B cell (primary cell): ENCODE measurements at regions not wholly inside any gene's neighbourhood (a gene's known extent, or its start where the extent isn't known, plus 50 kb on each side); places are given as distances from the start of the nearest gene placed in this dataset.

Experiments used
- ATAC-seq: fragments of 200-7000 bp; cut with Tn5 transposase; one replicate; pipeline ENCODE4 v1.10.0; 2021; ENCODE audit warnings: low read depth, mild to moderate bottlenecking, moderate number of reproducible peaks, moderate library complexity
- CTCF ChIA-PET: fragments of 350-600 bp; sonication (Branson Sonifier 250); formaldehyde crosslinking; loops from one replicate; lab custom pipeline; 2021; ENCODE audit warnings: antibody characterized with exemption, inconsistent platforms; lab: Charles Lee
- POLR2A ChIA-PET: fragments of 350-600 bp; sonication (Branson Sonifier 250); formaldehyde crosslinking; loops from one replicate; lab custom pipeline; 2021; ENCODE audit warnings: antibody characterized with exemption; lab: Charles Lee
- DNase-seq: peaks from one replicate; pipeline ENCODE4 v3.0.0; 2013
- H2AFZ ChIP-seq: 2 replicates; pipeline ENCODE4 v1.6.1; 2012; ENCODE audit warnings: mild to moderate bottlenecking, low read depth, low read length; ENCODE audit not compliant: insufficient read depth, poor library complexity, severe bottlenecking
- H3K27ac ChIP-seq, 2 donors: 1 replicate in 1 of 2; 2 replicates in 1 of 2; pipeline ENCODE4 v1.5.1; 2012 to 2013; ENCODE audit warnings: low read length in 2 of 2, mild to moderate bottlenecking in 2 of 2, moderate library complexity in 1 of 2
- H3K27me3 ChIP-seq, 4 experiments: fragments of 200-600 bp in 1 of 4; sonication (generic) in 1 of 4; replicated peaks in 1 of 4; 1 replicate in 2 of 4; 2 replicates in 2 of 4; pipeline versions ENCODE4 v1.6.1 to v1.7.0; 2013 to 2016; ENCODE audit warnings: low read length in 3 of 4, mild to moderate bottlenecking in 2 of 4, mixed read lengths in 1 of 4, moderate library complexity in 1 of 4; ENCODE audit not compliant: insufficient read depth in 4 of 4, control insufficient read depth in 3 of 4; ENCODE audit errors: control extremely low read depth in 1 of 4
- H3K36me3 ChIP-seq, 2 experiments: replicated peaks in 1 of 2; 1 replicate in 1 of 2; 2 replicates in 1 of 2; pipeline versions ENCODE4 v1.6.1 to v1.7.1; 2013; ENCODE audit warnings: low read length in 1 of 2; ENCODE audit not compliant: insufficient read depth in 2 of 2, control insufficient read depth in 1 of 2; ENCODE audit errors: control extremely low read depth in 1 of 2, extremely low read depth in 1 of 2
- H3K4me1 ChIP-seq, 2 donors: fragments of 200-600 bp in 1 of 2; sonication (generic) in 1 of 2; 1 replicate in 1 of 2; 2 replicates in 1 of 2; pipeline versions ENCODE4 v1.5.1 to v1.6.1; 2013 to 2017; ENCODE audit warnings: low read length in 2 of 2; ENCODE audit not compliant: control insufficient read depth in 2 of 2, insufficient read depth in 2 of 2
- H3K4me2 ChIP-seq: replicated peaks from 2 replicates; pipeline ENCODE3; 2012; ENCODE audit warnings: mild to moderate bottlenecking, low read depth, low read length; ENCODE audit not compliant: poor library complexity, severe bottlenecking
- H3K4me3 ChIP-seq, 5 experiments: fragments of 200-600 bp in 1 of 5; sonication (generic) in 1 of 5; 1 replicate in 3 of 5; 2 replicates in 2 of 5; pipeline versions ENCODE4 v1.5.1 to v1.7.0; 2011 to 2016; ENCODE audit warnings: low read length in 4 of 5, mild to moderate bottlenecking in 4 of 5, low read depth in 2 of 5, control low read depth in 1 of 5, moderate library complexity in 1 of 5; ENCODE audit not compliant: insufficient read depth in 1 of 5; ENCODE audit errors: control extremely low read depth in 1 of 5, extremely low read depth in 1 of 5
- H3K79me2 ChIP-seq: fragments of 200-600 bp; sonication (generic); one replicate; pipeline ENCODE4 v1.6.0; 2016; ENCODE audit warnings: low read length; ENCODE audit not compliant: control insufficient read depth, insufficient read depth
- H3K9ac ChIP-seq: fragments of 200-600 bp; sonication (generic); 2 replicates; pipeline ENCODE4 v1.6.1; 2017; ENCODE audit warnings: mild to moderate bottlenecking, low read length, moderate library complexity
- H3K9me3 ChIP-seq, 3 donors: one replicate each; pipeline versions ENCODE4 v1.6.1 to v1.7.1; 2013; ENCODE audit warnings: low read length in 2 of 3; ENCODE audit not compliant: control insufficient read depth in 2 of 3, insufficient read depth in 1 of 3; ENCODE audit errors: control extremely low read depth in 1 of 3
- H4K20me1 ChIP-seq: 2 replicates; pipeline ENCODE4 v1.6.0; 2012; ENCODE audit warnings: mild to moderate bottlenecking, low read length; ENCODE audit not compliant: insufficient read depth, control insufficient read depth, poor library complexity, severe bottlenecking
- H3K27ac Mint-ChIP-seq: one replicate; pipeline ENCODE4 v1.8.0; 2021; ENCODE audit warnings: mixed read lengths
- H3K27me3 Mint-ChIP-seq: one replicate; pipeline ENCODE4 v1.8.0; 2021; ENCODE audit warnings: mixed read lengths
- H3K4me1 Mint-ChIP-seq: one replicate; pipeline ENCODE4 v1.8.0; 2021; ENCODE audit warnings: mixed read lengths
- H3K4me3 Mint-ChIP-seq: one replicate; pipeline ENCODE4 v1.8.0; 2021; ENCODE audit warnings: mixed read lengths
- H3K9me3 Mint-ChIP-seq: one replicate; pipeline ENCODE4 v1.8.0; 2022; ENCODE audit warnings: mixed read lengths; ENCODE audit not compliant: insufficient read depth
- CTCF ChIP-seq: fragments of 200-600 bp; IDR thresholded peaks from one replicate; pipeline ENCODE4 v1.8.0; 2022; ENCODE audit warnings: antibody characterized with exemption, mild to moderate bottlenecking
- EZH2 ChIP-seq: IDR thresholded peaks from 2 replicates; pipeline ENCODE4 v1.6.1; 2012; ENCODE audit warnings: borderline replicate concordance, low read depth, mild to moderate bottlenecking, moderate library complexity, low read length; ENCODE audit not compliant: insufficient read depth, poor library complexity, severe bottlenecking
- WGBS: methylation state at CpG from one replicate; pipeline ENCODE4 v1.1.5; 2013; ENCODE audit warnings: missing lambda C conversion rate; ENCODE audit not compliant: insufficient coverage; 5-methylcytosine and 5-hydroxymethylcytosine counted together
- intact Hi-C: fragments of 100-400 bp; cut with micrococcal nuclease; formaldehyde crosslinking; loops from one replicate; pipeline ENCODE4 v1.10.0; 2022

DNA sequence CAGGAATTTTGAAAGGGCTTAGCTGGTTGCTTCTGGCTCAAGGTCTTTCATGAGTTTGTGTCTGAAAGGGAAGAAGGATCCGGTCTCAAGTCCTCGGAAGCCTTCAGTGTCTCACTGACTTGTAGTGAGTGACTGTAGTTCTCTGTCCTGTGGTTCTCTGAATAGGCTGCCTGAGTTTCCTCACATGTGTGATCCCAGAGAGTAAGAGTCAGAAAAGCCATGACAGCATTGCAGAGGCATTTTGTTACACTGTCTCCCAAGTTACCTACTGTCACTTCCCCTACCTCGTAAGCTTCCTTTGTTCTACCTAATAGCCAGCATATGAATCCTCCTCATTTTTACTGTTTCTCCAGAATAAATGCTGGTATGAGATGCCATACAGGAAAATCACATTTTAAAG is 709.1 kb upstream of the CHAC2 start:
- H3K4me2 ChIP-seq: no peak overlapping the region
- no peak overlapping the region for H3K27ac ChIP-seq
- H3K4me1 ChIP-seq: no peaks in the 10 kb centered on the region
- CTCF ChIA-PET: no interaction called here
- DNase-seq (no peak), ATAC-seq (no peak)
- H3K79me2 ChIP-seq: no peaks in the 10 kb centered on the region
- H4K20me1 ChIP-seq: no peaks in the 10 kb centered on the region
- Mint-ChIP-seq H3K27ac (no peak overlapping the region), H3K9me3 (no peaks in the 10 kb centered on the region), H3K4me1 (no peaks in the 10 kb centered on the region), H3K27me3 (no peaks in the 10 kb centered on the region), H3K4me3 (no peak overlapping the region)
- no peaks in the 10 kb centered on the region for H3K9me3 ChIP-seq
- 94% methylated on average over 2 of the region's 3 CpGs for WGBS
- intact Hi-C loops: no loop called here
- POLR2A ChIA-PET: no interaction called here
- H2AFZ ChIP-seq: no peak overlapping the region
- no peak overlapping the region for H3K4me3 ChIP-seq
- H3K27me3 ChIP-seq: no peaks in the 10 kb centered on the region
- H3K36me3 ChIP-seq: no peaks in the 10 kb centered on the region
- TF ChIP-seq CTCF: no peak
- TF ChIP-seq EZH2: no peak
- H3K9ac ChIP-seq: no peak overlapping the region

- DNase-seq: no peak
- no peaks in the 10 kb centered on the region for H3K27me3 Mint-ChIP-seq
- H3K4me1 Mint-ChIP-seq: no peaks in the 10 kb centered on the region
- Histone ChIP-seq H4K20me1 (no peaks in the 10 kb centered on the region), H2AFZ (no peak overlapping the region), H3K4me2 (no peak overlapping the region), H3K4me1 (no peaks in the 10 kb centered on the region), H3K27ac (no peak overlapping the region), H3K4me3 (no peak overlapping the region), H3K36me3 (no peaks in the 10 kb centered on the region), H3K27me3 (no peaks in the 10 kb centered on the region), H3K9ac (no peak overlapping the region), H3K9me3 (no peaks in the 10 kb centered on the region), H3K79me2 (no peaks in the 10 kb centered on the region)
- TF ChIP-seq CTCF: no peak
- TF ChIP-seq EZH2: no peak
- intact Hi-C loops: no loop called here
- H3K9me3 Mint-ChIP-seq: peaks cover 2% of the 10 kb centered on the region
- POLR2A ChIA-PET: no interaction called here
- CTCF ChIA-PET: no interaction called here
- no peak for ATAC-seq
- H3K27ac Mint-ChIP-seq: no peak overlapping the region
- no peak overlapping the region for H3K4me3 Mint-ChIP-seq
Measured at GRCh38 chr2:53053937-53054336, 713.7 kb upstream of the CHAC2 start.
